Retinal pigment epithelial cell (primary cell): ENCODE measurements at regions not wholly inside any gene's neighbourhood (a gene's known extent, or its start where the extent isn't known, plus 50 kb on each side); places are given as distances from the start of the nearest gene placed in this dataset.

Source experiments
- DNase-seq: peaks from one replicate; pipeline ENCODE4 v3.0.0-alpha.2; 2010; ENCODE audit warnings: low read depth
- H3K4me3 ChIP-seq: 2 replicates; pipeline ENCODE4 v1.5.1; 2011; ENCODE audit warnings: mild to moderate bottlenecking, low read length, control low read depth, moderate library complexity
- CTCF ChIP-seq: conservative IDR thresholded peaks from 2 replicates; pipeline ENCODE4 v1.5.1; 2011; ENCODE audit warnings: low read depth, low read length, control low read depth, inconsistent platforms

- DNase-seq, result no peak
These were observed 1269.5 kb downstream of the TYW1 start for GRCh38 chr7:68266004-68266579.

GRCh38 chr7:68267486-68267885 lies 1270.9 kb downstream of the TYW1 start:
- no peak for DNase-seq
- no peak for TF ChIP-seq CTCF
- H3K4me3 ChIP-seq, result no peak overlapping the region

More at GRCh38 chr7:68266004-68266579, 1269.5 kb downstream of the TYW1 start:
- TF ChIP-seq CTCF, result no peak
- no peak overlapping the region for H3K4me3 ChIP-seq

GRCh38 chr7:68269405-68269804 lies 1272.8 kb downstream of the TYW1 start:
- H3K4me3 ChIP-seq, result no peak overlapping the region
- peak; percentile 98 for DNase-seq
- TF ChIP-seq CTCF, result no peak

- H3K4me3 ChIP-seq, result no peak overlapping the region
- no peak for TF ChIP-seq CTCF
- no peak for DNase-seq
These were observed 1275.9 kb downstream of the TYW1 start for GRCh38 chr7:68272507-68272906.

- no peak overlapping the region for H3K4me3 ChIP-seq
- no peak for DNase-seq
- no peak for TF ChIP-seq CTCF
These were observed 1280.1 kb downstream of the TYW1 start for GRCh38 chr7:68276725-68277124.

- DNase-seq, result no peak
These were observed 1283.3 kb downstream of the TYW1 start for GRCh38 chr7:68279827-68280400.

More at GRCh38 chr7:68279827-68280400, 1283.3 kb downstream of the TYW1 start:
- H3K4me3 ChIP-seq, result no peak overlapping the region
- no peak for TF ChIP-seq CTCF
